Parathyroid adenoma (tissue), 2 donors: ENCODE measurements at regions not wholly inside any gene's neighbourhood (a gene's known extent, or its start where the extent isn't known, plus 50 kb on each side); places are given as distances from the start of the nearest gene placed in this dataset.
"Not testable (repeated sequence)": the region's sequence is repeated elsewhere in the genome, so short reads cannot be mapped to it uniquely, and the experiment has no call there.

Experiments used
- H2AFZ ChIP-seq: fragments of 300-600 bp; sonication (generic); one replicate; pipeline ENCODE4 v1.7.0; 2017; ENCODE audit warnings: antibody characterized with exemption, mild to moderate bottlenecking
- H3K27ac ChIP-seq: fragments of 300-600 bp; sonication (generic); one replicate; pipeline ENCODE4 v1.7.0; 2017
- H3K27me3 ChIP-seq: fragments of 300-600 bp; sonication (generic); one replicate; pipeline ENCODE4 v1.7.0; 2017; ENCODE audit warnings: low read length; ENCODE audit not compliant: control insufficient read depth, insufficient read depth
- H3K36me3 ChIP-seq: fragments of 300-600 bp; sonication (generic); one replicate; pipeline ENCODE4 v1.7.0; 2017; ENCODE audit warnings: low read length; ENCODE audit not compliant: control insufficient read depth, insufficient read depth
- H3K4me1 ChIP-seq: fragments of 300-600 bp; sonication (generic); one replicate; pipeline ENCODE4 v1.7.0; 2017; ENCODE audit warnings: control low read depth
- H3K4me2 ChIP-seq: fragments of 300-600 bp; sonication (generic); one replicate; pipeline ENCODE4 v1.7.0; 2017; ENCODE audit warnings: low read length
- H3K4me3 ChIP-seq: fragments of 300-600 bp; sonication (generic); one replicate; pipeline ENCODE4 v1.7.0; 2017; ENCODE audit warnings: low read depth, low read length
- H3K79me2 ChIP-seq: fragments of 300-600 bp; sonication (generic); one replicate; pipeline ENCODE4 v1.7.0; 2017; ENCODE audit warnings: control low read depth
- H3K9ac ChIP-seq: fragments of 300-600 bp; sonication (generic); one replicate; pipeline ENCODE4 v1.7.0; 2017; ENCODE audit warnings: mild to moderate bottlenecking
- H3K9me3 ChIP-seq: fragments of 300-600 bp; sonication (generic); one replicate; pipeline ENCODE4 v1.7.0; 2017; ENCODE audit warnings: low read length; ENCODE audit not compliant: control insufficient read depth
- CTCF ChIP-seq: fragments of 300-600 bp; sonication (generic); IDR thresholded peaks from one replicate; pipeline ENCODE4 v1.7.0; 2017; ENCODE audit warnings: antibody characterized with exemption, mild to moderate bottlenecking
- donor health status: primary hyperparathyroidism.

GRCh38 chr5:28397502-28397941 lies 1359.1 kb upstream of the CDH9 start:
- H3K9me3 ChIP-seq: no peaks in the 10 kb centered on the region
- H3K9ac ChIP-seq: no peak overlapping the region
- no peaks in the 10 kb centered on the region for H3K79me2 ChIP-seq
- no peak for TF ChIP-seq CTCF
- H3K36me3 ChIP-seq: no peaks in the 10 kb centered on the region
- H2AFZ ChIP-seq: no peak overlapping the region
- H3K4me2 ChIP-seq: no peak overlapping the region
- H3K27me3 ChIP-seq: no peaks in the 10 kb centered on the region
- no peaks in the 10 kb centered on the region for H3K4me1 ChIP-seq
- H3K4me3 ChIP-seq: no peak overlapping the region
- H3K27ac ChIP-seq: no peak overlapping the region

- H3K79me2 ChIP-seq: no peaks in the 10 kb centered on the region
- H3K27ac ChIP-seq: no peak overlapping the region
- no peaks in the 10 kb centered on the region for H3K36me3 ChIP-seq
- no peak overlapping the region for H2AFZ ChIP-seq
- H3K4me1 ChIP-seq: no peaks in the 10 kb centered on the region
- no peaks in the 10 kb centered on the region for H3K27me3 ChIP-seq
- no peaks in the 10 kb centered on the region for H3K9me3 ChIP-seq
- H3K4me2 ChIP-seq: no peak overlapping the region
- TF ChIP-seq CTCF: no peak
- no peak overlapping the region for H3K4me3 ChIP-seq
- H3K9ac ChIP-seq: no peak overlapping the region
These were observed 1352.9 kb upstream of the CDH9 start for GRCh38 chr5:28391277-28391676.

GRCh38 chr5:28390341-28390740 lies 1352.0 kb upstream of the CDH9 start:
- Histone ChIP-seq H3K79me2 (no peaks in the 10 kb centered on the region), H3K9me3 (no peaks in the 10 kb centered on the region), H3K9ac (no peak overlapping the region), H2AFZ (no peak overlapping the region), H3K4me3 (no peak overlapping the region), H3K36me3 (no peaks in the 10 kb centered on the region), H3K27me3 (no peaks in the 10 kb centered on the region), H3K27ac (no peak overlapping the region), H3K4me1 (no peaks in the 10 kb centered on the region), H3K4me2 (no peak overlapping the region)
- TF ChIP-seq CTCF: no peak

- not testable (repeated sequence) for H3K79me2 ChIP-seq, H3K4me2 ChIP-seq, H2AFZ ChIP-seq, H3K4me3 ChIP-seq, H3K36me3 ChIP-seq, H3K4me1 ChIP-seq, H3K9me3 ChIP-seq, H3K9ac ChIP-seq, H3K27me3 ChIP-seq, H3K27ac ChIP-seq
These were observed 1351.3 kb upstream of the CDH9 start for GRCh38 chr5:28389727-28390126.

- Histone ChIP-seq H3K4me2 (no peak overlapping the region), H3K4me3 (no peak overlapping the region), H2AFZ (no peak overlapping the region), H3K4me1 (no peaks in the 10 kb centered on the region), H3K9me3 (no peaks in the 10 kb centered on the region), H3K27me3 (no peaks in the 10 kb centered on the region), H3K79me2 (no peaks in the 10 kb centered on the region), H3K9ac (no peak overlapping the region), H3K36me3 (no peaks in the 10 kb centered on the region), H3K27ac (no peak overlapping the region)
- TF ChIP-seq CTCF: no peak
These were observed 1350.0 kb upstream of the CDH9 start for GRCh38 chr5:28388428-28388827.
